HepG2 (cell line): ENCODE measurements at regions not wholly inside any gene's neighbourhood (a gene's known extent, or its start where the extent isn't known, plus 50 kb on each side); places are given as distances from the start of the nearest gene placed in this dataset.

Experiments
- ATAC-seq: fragments of 200-7000 bp; cut with Tn5 transposase; 3 replicates; pipeline ENCODE4 v1.9.1; 2020; ENCODE audit warnings: mild to moderate bottlenecking, moderate library complexity
- BruUV-seq: library from RNA; stranded (reverse); fragments of 400-500 nt; replicated peaks from 2 replicates; lab custom pipeline; 2021; lab: Mats Ljungman, UMichigan
- CTCF ChIA-PET: fragments of 300-600 bp; formaldehyde crosslinking; extraction: SDS; loops from one replicate; lab custom pipeline; 2021; ENCODE audit warnings: low total read pairs, inconsistent platforms, low intra/inter-chr PET ratio; lab: Yijun Ruan, JAX
- POLR2A ChIA-PET: fragments of 350-600 bp; sonication (Branson Sonifier 250); formaldehyde crosslinking; loops from one replicate; lab custom pipeline; 2020; ENCODE audit warnings: antibody characterized with exemption, inconsistent platforms; lab: Yijun Ruan, JAX
- DNase-seq: peaks from one replicate; pipeline ENCODE4 v3.0.0-alpha.2; 2015; ENCODE audit warnings: low spot score
- FAIRE-seq: peaks from 3 replicates; lab custom pipeline; 2011; peaks lifted over from hg19 to GRCh38; lab: Jason Lieb, UNC
- H2AFZ ChIP-seq: one replicate; pipeline ENCODE4 v1.6.1; 2011; ENCODE audit warnings: low read length, inconsistent platforms
- H3K27ac ChIP-seq: fragments of 300-600 bp; 3 replicates; pipeline ENCODE4 v1.8.0; 2011; ENCODE audit warnings: mixed run types, mild to moderate bottlenecking, mixed read lengths, low read length, inconsistent platforms; ENCODE audit not compliant: insufficient read depth; ENCODE audit errors: extremely low read length
- H3K27me3 ChIP-seq, 2 experiments: fragments of 200-600 bp in 1 of 2; 2 replicates in 1 of 2; 3 replicates in 1 of 2; pipeline versions ENCODE4 v1.6.0 to v1.8.0; 2011; ENCODE audit warnings: low read length in 2 of 2, mild to moderate bottlenecking in 2 of 2, moderate library complexity in 2 of 2, inconsistent platforms in 1 of 2; ENCODE audit not compliant: insufficient read depth in 2 of 2, control insufficient read depth in 1 of 2
- H3K36me3 ChIP-seq, 2 experiments: fragments of 200-600 bp in 1 of 2; replicated peaks in 1 of 2; 2 replicates in 1 of 2; 3 replicates in 1 of 2; pipeline versions ENCODE4 v1.5.1 to v1.8.0; 2011; ENCODE audit warnings: low read length in 2 of 2, inconsistent platforms in 1 of 2; ENCODE audit not compliant: insufficient read depth in 2 of 2, control insufficient read depth in 1 of 2
- H3K4me1 ChIP-seq: 2 replicates; pipeline ENCODE4 v1.5.1; 2012; ENCODE audit warnings: low read length, inconsistent platforms; ENCODE audit not compliant: insufficient read depth
- H3K4me2 ChIP-seq: 2 replicates; pipeline ENCODE4 v1.6.0; 2011; ENCODE audit warnings: low read depth, low read length, inconsistent platforms
- H3K4me3 ChIP-seq, 3 experiments: fragments of 200-600 bp in 1 of 3; sonication (generic), shearing (Covaris generic) in 1 of 3; replicated peaks in 1 of 3; 2 replicates each; pipeline ENCODE4 v1.5.1; 2011 to 2016; ENCODE audit warnings: low read length in 3 of 3, inconsistent platforms in 2 of 3, low read depth in 2 of 3, mild to moderate bottlenecking in 2 of 3, control low read depth in 1 of 3, mixed read lengths in 1 of 3; ENCODE audit not compliant: insufficient read depth in 1 of 3
- H3K79me2 ChIP-seq: one replicate; pipeline ENCODE4 v1.6.1; 2011; ENCODE audit warnings: low read length, inconsistent platforms; ENCODE audit not compliant: insufficient read depth
- H3K9ac ChIP-seq: 2 replicates; pipeline ENCODE4 v1.6.0; 2011; ENCODE audit warnings: mild to moderate bottlenecking, low read depth, low read length, inconsistent platforms; ENCODE audit not compliant: insufficient read depth
- H3K9me3 ChIP-seq: 2 replicates; pipeline ENCODE4 v1.5.1; 2012; ENCODE audit warnings: mild to moderate bottlenecking, low read length
- H4K20me1 ChIP-seq: 2 replicates; pipeline ENCODE4 v1.6.0; 2011; ENCODE audit warnings: inconsistent platforms, mild to moderate bottlenecking, low read length, moderate library complexity; ENCODE audit not compliant: insufficient read depth
- AGO2 ChIP-seq: fragments of 200-400 bp; formaldehyde crosslinking; optimal IDR thresholded peaks from 2 replicates; pipeline ENCODE3; 2017; ENCODE audit warnings: mild to moderate bottlenecking, low read depth, low read length, moderate library complexity
- ARID2 ChIP-seq: sonication (generic); formaldehyde crosslinking; IDR thresholded peaks from 2 replicates; pipeline ENCODE4 v1.8.1; 2022; ENCODE audit warnings: mild to moderate bottlenecking, missing genetic modification reagents, borderline replicate concordance
- FOXK1 ChIP-seq: sonication (generic); formaldehyde crosslinking; IDR thresholded peaks from 2 replicates; pipeline ENCODE4 v1.4.0; 2020; ENCODE audit warnings: low read depth, missing genetic modification reagents, borderline replicate concordance
- GPN1 ChIP-seq: sonication (generic); formaldehyde crosslinking; IDR thresholded peaks from 2 replicates; pipeline ENCODE4 v1.5.1; 2020; ENCODE audit warnings: missing genetic modification reagents, borderline replicate concordance
- HDAC6 ChIP-seq: fragments of 200-600 bp; sonication (generic); IDR thresholded peaks from 2 replicates; pipeline ENCODE4 v1.7.0; 2017; ENCODE audit warnings: mild to moderate bottlenecking, antibody characterized with exemption, low read length, low read depth
- HOXA5 ChIP-seq: sonication (generic); formaldehyde crosslinking; IDR thresholded peaks from 2 replicates; pipeline ENCODE4 v1.4.0; 2020; ENCODE audit warnings: missing genetic modification reagents
- MAFF ChIP-seq: IDR thresholded peaks from 2 replicates; pipeline ENCODE4 v1.6.1; 2011; ENCODE audit warnings: low read depth, low read length, improper control_type of control experiment
- MAFK ChIP-seq, 2 experiments: IDR thresholded peaks in 1 of 2; conservative IDR thresholded peaks in 1 of 2; 2 replicates each; pipeline ENCODE4 v1.6.1; 2011; ENCODE audit warnings: improper control_type of control experiment in 2 of 2, low read length in 2 of 2
- NR2F2 ChIP-seq: IDR thresholded peaks from 2 replicates; pipeline ENCODE4 v1.6.1; 2012; ENCODE audit warnings: low read depth, inconsistent platforms, borderline replicate concordance
- PLRG1 ChIP-seq: fragments of 450-650 bp; conservative IDR thresholded peaks from 2 replicates; pipeline ENCODE4 v1.6.1; 2016
- RXRB ChIP-seq: IDR thresholded peaks from 2 replicates; pipeline ENCODE4 v1.6.1; 2016; ENCODE audit warnings: borderline replicate concordance, missing genetic modification reagents, missing compliant biosample characterization
- SCMH1 ChIP-seq: sonication (generic); formaldehyde crosslinking; IDR thresholded peaks from 2 replicates; pipeline ENCODE4 v1.9.0; 2021; ENCODE audit warnings: missing genetic modification reagents, mild to moderate bottlenecking, borderline replicate concordance
- SMAD3 ChIP-seq: sonication (generic); formaldehyde crosslinking; IDR thresholded peaks from 2 replicates; pipeline ENCODE4 v1.4.0; 2020; ENCODE audit warnings: missing genetic modification reagents
- ZNF878 ChIP-seq: sonication (generic); formaldehyde crosslinking; IDR thresholded peaks from 2 replicates; pipeline ENCODE4 v1.8.1; 2023; ENCODE audit warnings: mild to moderate bottlenecking, missing genetic modification reagents, moderate library complexity
- WGBS: methylation state at CpG from one replicate; pipeline ENCODE4 v1.1.6; 2017; ENCODE audit warnings: low lambda C conversion rate; 5-methylcytosine and 5-hydroxymethylcytosine counted together
- in situ Hi-C: cut with HindIII; loops from 2 replicates; pipeline ENCODE4 v1.10.0; 2017; ENCODE audit warnings: low pct_unique_long_range_greater_than_20kb; ENCODE audit not compliant: extremely low pct_ligation_motif_present
- intact Hi-C: fragments of 100-400 bp; cut with micrococcal nuclease; formaldehyde crosslinking; loops from one replicate; pipeline ENCODE4 v1.10.0; 2022; ENCODE audit not compliant: unreplicated experiment
- TF ChIP-seq, protein P1 (sequence below): IDR thresholded peaks from 2 replicates; pipeline ENCODE4 v1.6.1; 2012; ENCODE audit warnings: low read length, improper control_type of control experiment
- TF ChIP-seq, protein P2 (sequence below): sonication (generic); formaldehyde crosslinking; IDR thresholded peaks from 2 replicates; pipeline ENCODE4 v1.5.1; 2020; ENCODE audit warnings: missing genetic modification reagents, mild to moderate bottlenecking, borderline replicate concordance

DNA sequence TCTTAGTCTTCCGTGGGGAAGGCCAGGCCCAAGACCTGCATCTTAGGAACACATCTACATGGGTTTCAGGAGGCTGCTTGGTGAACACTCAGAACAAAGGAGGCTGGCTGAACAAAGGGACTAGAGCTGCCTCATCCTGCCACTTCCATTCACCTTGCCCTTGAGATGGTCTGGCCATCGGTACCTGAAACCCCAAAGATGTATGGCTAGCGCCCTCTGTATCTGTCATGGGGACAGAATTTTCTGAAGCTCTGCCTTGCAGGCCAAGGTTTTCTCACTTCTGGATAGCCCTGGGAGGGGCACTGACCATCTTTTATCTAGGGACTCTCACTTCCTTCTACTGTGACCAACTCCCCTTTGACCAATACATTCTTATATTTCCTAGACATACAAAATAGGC, 55.4 kb upstream of the GRIK3 start (continued):
- no peak for TF ChIP-seq HOXA5
- TF ChIP-seq, protein P1, sequence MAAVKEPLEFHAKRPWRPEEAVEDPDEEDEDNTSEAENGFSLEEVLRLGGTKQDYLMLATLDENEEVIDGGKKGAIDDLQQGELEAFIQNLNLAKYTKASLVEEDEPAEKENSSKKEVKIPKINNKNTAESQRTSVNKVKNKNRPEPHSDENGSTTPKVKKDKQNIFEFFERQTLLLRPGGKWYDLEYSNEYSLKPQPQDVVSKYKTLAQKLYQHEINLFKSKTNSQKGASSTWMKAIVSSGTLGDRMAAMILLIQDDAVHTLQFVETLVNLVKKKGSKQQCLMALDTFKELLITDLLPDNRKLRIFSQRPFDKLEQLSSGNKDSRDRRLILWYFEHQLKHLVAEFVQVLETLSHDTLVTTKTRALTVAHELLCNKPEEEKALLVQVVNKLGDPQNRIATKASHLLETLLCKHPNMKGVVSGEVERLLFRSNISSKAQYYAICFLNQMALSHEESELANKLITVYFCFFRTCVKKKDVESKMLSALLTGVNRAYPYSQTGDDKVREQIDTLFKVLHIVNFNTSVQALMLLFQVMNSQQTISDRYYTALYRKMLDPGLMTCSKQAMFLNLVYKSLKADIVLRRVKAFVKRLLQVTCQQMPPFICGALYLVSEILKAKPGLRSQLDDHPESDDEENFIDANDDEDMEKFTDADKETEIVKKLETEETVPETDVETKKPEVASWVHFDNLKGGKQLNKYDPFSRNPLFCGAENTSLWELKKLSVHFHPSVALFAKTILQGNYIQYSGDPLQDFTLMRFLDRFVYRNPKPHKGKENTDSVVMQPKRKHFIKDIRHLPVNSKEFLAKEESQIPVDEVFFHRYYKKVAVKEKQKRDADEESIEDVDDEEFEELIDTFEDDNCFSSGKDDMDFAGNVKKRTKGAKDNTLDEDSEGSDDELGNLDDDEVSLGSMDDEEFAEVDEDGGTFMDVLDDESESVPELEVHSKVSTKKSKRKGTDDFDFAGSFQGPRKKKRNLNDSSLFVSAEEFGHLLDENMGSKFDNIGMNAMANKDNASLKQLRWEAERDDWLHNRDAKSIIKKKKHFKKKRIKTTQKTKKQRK: no peak
- no peak for TF ChIP-seq AGO2
- TF ChIP-seq HDAC6: no peak
- TF ChIP-seq, protein P2, sequence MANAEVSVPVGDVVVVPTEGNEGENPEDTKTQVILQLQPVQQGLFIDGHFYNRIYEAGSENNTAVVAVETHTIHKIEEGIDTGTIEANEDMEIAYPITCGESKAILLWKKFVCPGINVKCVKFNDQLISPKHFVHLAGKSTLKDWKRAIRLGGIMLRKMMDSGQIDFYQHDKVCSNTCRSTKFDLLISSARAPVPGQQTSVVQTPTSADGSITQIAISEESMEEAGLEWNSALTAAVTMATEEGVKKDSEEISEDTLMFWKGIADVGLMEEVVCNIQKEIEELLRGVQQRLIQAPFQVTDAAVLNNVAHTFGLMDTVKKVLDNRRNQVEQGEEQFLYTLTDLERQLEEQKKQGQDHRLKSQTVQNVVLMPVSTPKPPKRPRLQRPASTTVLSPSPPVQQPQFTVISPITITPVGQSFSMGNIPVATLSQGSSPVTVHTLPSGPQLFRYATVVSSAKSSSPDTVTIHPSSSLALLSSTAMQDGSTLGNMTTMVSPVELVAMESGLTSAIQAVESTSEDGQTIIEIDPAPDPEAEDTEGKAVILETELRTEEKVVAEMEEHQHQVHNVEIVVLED (CRISPR knock-in tag): no peak

DNA sequence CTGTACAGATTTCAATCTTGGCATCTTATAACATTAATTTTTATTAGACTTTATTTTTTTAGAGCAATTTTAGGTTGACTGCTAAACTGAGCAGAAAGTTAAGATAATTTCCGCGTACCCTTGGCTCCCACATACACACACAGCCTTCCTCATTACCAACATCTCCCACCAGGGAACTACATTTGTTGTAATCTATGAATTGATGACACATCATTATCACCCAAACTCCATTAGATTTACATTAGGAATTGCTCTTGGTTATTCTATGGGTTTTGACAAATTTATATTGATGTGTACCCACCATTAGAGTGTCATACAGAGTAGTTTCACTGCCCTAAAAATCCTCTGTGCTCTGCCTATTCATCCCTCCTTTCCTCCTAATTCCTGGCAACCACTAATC, 56.4 kb upstream of the GRIK3 start:
- DNase-seq: no peak
- H3K9ac ChIP-seq: no peak overlapping the region
- POLR2A ChIA-PET: no interaction called here
- CTCF ChIA-PET: no interaction called here
- H3K4me2 ChIP-seq: no peak overlapping the region
- TF ChIP-seq RXRB (CRISPR knock-in tag) (no peak), SMAD3 (CRISPR knock-in tag) (no peak), GPN1 (CRISPR knock-in tag) (no peak), SCMH1 (CRISPR knock-in tag) (no peak), PLRG1 (no peak), ARID2 (no peak), ZNF878 (CRISPR knock-in tag) (no peak), MAFK (conservative IDR thresholded peaks at IDR 0.05 in 1 of 2, IDR thresholded peaks at IDR 0.05 in 1 of 2; ENCODE audit: low read length in 2 of 2) (peak; percentile 55 to 72), MAFF (peak; percentile 61), NR2F2 (no peak), FOXK1 (CRISPR knock-in tag) (no peak)
- TF ChIP-seq, all 625 proteins: peak for 2
- BruUV-seq: no TSS peak
- no peaks in the 10 kb centered on the region for H4K20me1 ChIP-seq
- 45% methylated on average over 2 of the region's 2 CpGs for WGBS
- no peak overlapping the region for H3K27ac ChIP-seq
- intact Hi-C loops: no loop called here
- in situ Hi-C loops: no loop called here
- no peak overlapping the region for H2AFZ ChIP-seq
- no peaks in the 10 kb centered on the region for H3K4me1 ChIP-seq
- H3K79me2 ChIP-seq: no peaks in the 10 kb centered on the region
- H3K9me3 ChIP-seq: no peaks in the 10 kb centered on the region
- no peak overlapping the region for H3K4me3 ChIP-seq
- FAIRE-seq (no peak), ATAC-seq (no peak)
- no peaks in the 10 kb centered on the region for H3K36me3 ChIP-seq
- peaks cover 0 to 2% of the 10 kb centered on the region in 2 experiments; a peak in 2 of 5 replicates for H3K27me3 ChIP-seq
